ENCODE measurements at regions not wholly inside any gene's neighbourhood (a gene's known extent, or its start where the extent isn't known, plus 50 kb on each side); places are given as distances from the start of the nearest gene placed in this dataset.

DNA sequence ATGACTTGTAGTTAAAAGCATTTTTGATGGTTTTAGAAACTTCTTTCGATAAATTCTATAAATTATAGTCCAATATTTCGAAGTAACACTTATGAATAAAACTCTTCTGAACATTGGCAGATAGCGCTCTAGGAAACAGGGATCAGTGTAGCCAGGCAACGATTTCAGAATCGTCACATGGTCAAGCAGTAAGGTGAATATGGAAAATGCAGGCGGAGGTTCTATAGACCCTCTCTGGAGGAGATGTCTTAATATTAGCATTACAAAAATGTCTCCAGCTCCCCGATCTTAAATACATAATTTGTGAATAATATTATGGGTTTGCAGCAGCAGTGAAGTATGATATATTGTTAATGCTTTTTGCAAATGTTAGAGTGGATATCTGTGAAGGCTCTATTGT, 310.3 kb downstream of the SS18 start:
- TF ChIP-seq, protein P1, sequence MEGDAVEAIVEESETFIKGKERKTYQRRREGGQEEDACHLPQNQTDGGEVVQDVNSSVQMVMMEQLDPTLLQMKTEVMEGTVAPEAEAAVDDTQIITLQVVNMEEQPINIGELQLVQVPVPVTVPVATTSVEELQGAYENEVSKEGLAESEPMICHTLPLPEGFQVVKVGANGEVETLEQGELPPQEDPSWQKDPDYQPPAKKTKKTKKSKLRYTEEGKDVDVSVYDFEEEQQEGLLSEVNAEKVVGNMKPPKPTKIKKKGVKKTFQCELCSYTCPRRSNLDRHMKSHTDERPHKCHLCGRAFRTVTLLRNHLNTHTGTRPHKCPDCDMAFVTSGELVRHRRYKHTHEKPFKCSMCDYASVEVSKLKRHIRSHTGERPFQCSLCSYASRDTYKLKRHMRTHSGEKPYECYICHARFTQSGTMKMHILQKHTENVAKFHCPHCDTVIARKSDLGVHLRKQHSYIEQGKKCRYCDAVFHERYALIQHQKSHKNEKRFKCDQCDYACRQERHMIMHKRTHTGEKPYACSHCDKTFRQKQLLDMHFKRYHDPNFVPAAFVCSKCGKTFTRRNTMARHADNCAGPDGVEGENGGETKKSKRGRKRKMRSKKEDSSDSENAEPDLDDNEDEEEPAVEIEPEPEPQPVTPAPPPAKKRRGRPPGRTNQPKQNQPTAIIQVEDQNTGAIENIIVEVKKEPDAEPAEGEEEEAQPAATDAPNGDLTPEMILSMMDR (conservative IDR thresholded peaks at IDR 0.05; ENCODE audit: low read depth, low read length): no peak
- TF ChIP-seq EZH2 (IDR thresholded peaks at IDR 0.05; ENCODE audit: low read length, unreplicated experiment): no peak
